GM12872 (cell line): ENCODE measurements at regions not wholly inside any gene's neighbourhood (a gene's known extent, or its start where the extent isn't known, plus 50 kb on each side); places are given as distances from the start of the nearest gene placed in this dataset.
A peak's percentile ranks its signal among the peaks of the same experiment; 100 is the strongest.

Experiments
- TF ChIP-seq, protein P1 (sequence below): IDR thresholded peaks from 3 replicates; pipeline ENCODE4 v1.5.1; 2011; ENCODE audit warnings: low read depth, mild to moderate bottlenecking, low read length, moderate library complexity; ENCODE audit not compliant: insufficient read depth

DNA sequence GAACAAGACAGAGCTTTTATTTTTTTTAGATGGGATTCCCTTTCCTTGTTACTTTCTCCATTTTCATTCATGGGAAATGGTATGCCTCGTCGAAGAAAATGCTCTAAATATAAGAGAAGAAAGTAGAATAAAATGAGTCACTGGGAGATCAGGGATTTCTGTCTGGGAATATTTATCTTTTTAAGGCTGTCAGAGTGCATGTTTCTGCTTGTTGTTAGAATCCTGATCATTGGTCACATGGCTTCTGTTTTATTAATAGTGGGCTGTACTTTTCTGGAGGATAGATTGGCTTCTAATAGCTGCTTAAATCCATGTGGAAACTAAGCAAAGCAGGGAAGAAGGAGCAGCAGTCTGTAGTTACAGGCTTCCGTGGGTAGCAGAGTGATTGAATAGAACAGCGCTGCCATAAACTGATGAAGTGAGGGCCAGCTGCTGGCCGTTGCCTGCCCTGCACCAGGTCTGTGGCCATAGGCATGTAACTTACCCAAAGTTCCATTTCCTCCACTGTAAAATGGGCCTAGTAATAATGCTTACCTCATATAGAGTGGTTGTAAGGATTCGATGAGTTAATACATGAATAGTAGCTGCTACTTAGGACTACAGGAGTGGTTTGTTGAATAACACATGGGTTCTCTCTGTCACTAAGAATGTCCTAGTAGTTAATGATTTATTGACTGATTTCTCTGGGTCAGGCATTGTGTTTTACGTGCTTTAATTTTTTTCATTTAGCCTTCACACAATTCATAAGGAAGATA lies 289.9 kb downstream of the SATB1 start:
- TF ChIP-seq, protein P1, sequence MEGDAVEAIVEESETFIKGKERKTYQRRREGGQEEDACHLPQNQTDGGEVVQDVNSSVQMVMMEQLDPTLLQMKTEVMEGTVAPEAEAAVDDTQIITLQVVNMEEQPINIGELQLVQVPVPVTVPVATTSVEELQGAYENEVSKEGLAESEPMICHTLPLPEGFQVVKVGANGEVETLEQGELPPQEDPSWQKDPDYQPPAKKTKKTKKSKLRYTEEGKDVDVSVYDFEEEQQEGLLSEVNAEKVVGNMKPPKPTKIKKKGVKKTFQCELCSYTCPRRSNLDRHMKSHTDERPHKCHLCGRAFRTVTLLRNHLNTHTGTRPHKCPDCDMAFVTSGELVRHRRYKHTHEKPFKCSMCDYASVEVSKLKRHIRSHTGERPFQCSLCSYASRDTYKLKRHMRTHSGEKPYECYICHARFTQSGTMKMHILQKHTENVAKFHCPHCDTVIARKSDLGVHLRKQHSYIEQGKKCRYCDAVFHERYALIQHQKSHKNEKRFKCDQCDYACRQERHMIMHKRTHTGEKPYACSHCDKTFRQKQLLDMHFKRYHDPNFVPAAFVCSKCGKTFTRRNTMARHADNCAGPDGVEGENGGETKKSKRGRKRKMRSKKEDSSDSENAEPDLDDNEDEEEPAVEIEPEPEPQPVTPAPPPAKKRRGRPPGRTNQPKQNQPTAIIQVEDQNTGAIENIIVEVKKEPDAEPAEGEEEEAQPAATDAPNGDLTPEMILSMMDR: no peak

DNA sequence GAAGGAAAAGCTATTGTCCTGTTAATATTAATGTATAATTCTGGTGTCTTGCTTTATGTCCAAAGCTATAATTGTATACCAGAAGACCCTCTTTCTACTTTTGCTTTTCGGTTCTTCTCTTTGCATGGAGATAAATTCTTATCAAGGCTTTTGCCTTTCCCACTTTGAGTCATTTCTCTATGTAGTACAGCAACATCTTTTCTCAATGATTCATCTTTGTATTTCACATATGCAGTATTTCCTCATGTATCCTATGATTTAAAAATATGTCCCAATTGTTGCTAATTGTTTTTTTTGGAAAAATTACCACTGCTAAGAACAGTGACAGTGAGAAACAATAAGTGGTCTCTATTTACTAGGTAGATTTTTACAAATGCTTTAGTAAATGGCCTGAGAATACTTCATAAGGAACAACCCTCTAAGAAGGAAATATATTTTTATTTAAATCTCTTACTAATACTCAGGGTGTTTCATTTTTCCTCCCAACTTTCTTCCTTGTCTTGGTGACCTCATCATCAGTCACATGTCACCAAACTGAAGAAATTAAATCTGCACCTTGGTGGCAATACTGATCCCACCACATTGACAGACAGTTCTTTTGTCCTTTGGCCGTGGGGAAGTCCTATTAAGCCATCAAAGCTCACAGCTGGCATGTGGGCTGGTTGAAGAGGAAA lies 290.6 kb downstream of the SATB1 start:
- TF ChIP-seq, protein P1: no peak

DNA sequence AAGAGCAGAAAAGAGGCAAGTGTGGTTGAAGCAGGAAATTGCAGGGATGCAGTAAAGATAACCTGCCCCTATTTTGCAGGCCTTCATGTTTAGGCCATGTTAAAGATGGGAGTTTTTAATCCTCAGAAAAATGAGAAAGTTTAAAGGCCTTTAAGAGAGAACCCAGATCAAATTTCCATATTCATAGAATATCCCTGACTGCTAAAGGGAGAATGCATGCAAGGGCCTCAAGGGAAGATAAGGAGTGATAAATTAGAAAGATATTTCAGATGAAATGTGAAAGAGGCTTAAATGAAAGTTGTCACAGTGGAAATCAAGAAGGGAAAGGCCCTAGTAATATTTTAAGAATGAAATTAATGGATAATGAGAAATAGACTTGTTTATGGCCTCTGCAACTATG lies 292.1 kb downstream of the SATB1 start:
- TF ChIP-seq, protein P1: no peak

DNA sequence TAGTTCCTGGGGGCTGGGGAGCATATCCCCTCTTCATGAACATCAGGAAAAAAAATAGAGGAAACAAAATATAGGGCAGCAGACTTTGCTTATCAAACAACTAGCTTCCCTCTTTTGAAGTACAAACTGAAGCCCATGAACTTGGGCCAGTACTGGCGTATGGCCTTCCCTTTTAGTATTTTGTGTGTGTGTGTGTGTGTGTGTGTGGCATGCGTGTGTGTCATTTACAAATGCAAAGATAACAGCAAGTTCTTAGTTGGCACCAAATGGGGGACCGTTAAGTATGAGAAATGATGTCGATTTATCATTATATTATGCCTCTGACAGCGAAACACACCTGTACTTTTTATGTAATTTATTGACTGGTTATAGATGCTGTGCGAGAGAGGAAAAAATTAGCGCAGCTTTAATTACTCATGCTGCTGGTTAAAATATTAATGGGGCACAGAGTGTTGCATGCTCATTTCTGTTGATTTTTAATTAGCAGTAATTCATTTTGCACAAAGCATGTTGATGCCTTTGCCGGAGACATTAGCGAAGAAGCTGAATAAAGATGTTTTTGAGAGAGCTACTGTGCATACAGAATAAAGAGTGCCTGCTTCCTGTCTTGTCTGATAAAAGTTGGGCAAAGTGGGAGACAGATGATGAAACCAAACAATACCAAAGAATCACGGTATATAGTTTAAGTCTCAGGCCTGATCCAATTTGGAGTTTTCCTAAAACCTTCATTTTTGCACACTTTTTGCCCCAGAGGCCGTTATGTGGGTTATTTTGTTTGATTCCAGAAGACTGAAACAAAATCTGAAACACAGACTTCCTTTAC lies 297.1 kb downstream of the SATB1 start:
- TF ChIP-seq, protein P1: no peak

DNA sequence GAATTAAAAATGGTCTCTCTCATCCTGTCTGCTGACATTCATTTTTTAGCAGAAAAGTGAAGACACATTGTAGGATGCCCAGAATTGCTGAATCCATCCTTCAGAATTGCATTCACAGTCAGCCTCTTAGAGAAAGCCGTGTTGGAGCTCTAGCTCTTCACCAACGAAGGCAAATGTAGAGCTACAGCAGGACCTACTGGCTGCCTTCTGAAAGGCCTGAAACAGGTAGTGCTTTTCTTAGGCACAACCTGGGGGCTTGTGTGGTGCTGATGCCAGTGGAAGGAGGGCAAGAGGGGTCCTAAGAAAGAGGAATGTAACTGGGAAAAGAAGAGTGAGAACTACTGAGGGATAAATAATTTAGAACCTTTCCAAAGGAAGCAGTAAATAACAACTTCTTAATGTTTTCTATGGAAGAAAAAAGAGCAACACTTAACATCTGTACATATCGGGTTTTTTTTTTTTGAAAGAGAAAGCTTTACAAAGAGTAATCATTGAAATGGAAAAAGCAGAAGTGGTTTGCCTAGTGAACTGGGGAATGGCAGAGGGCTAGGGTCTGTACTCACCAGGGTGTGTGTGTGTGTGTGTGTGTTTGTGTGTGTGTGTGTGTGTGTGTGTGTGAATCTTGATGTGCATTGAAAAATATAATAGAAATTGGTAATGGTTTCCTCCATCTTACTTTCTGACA lies 297.8 kb downstream of the SATB1 start:
- TF ChIP-seq, protein P1: peak; percentile 34; the same call in 2 of the 3 replicates

DNA sequence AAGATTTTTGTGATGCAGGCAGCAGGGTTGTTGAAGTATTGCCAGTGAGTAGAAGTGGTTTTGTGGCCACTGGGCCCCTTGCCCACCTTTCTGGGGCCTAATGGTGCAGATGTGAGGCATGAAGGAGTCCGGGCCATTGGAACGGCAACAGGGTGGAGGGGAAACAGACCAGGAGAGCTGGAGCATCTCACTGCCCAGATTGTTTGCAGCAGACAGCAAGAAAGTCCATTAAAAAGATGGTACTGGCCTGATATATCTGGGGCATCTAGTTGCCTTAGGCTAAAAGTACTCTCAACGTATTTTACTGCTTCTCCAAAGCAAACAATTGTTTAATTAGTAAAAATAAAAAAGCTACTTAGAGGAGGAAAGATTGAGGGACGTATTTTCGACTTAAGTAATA lies 298.4 kb downstream of the SATB1 start:
- TF ChIP-seq, protein P1: no peak
